Liver (tissue), 8 donors: ENCODE measurements at regions not wholly inside any gene's neighbourhood (a gene's known extent, or its start where the extent isn't known, plus 50 kb on each side); places are given as distances from the start of the nearest gene placed in this dataset.

Experiments
- DNase-seq: peaks from one replicate; pipeline ENCODE4 v3.0.0-alpha.2; 2017; ENCODE audit warnings: low spot score
- H3K27ac ChIP-seq, 2 donors: one replicate each; pipeline ENCODE4 v1.7.0; 2013; ENCODE audit warnings: inconsistent platforms in 2 of 2, low read length in 2 of 2, control low read depth in 1 of 2, low read depth in 1 of 2, mild to moderate bottlenecking in 1 of 2
- H3K27me3 ChIP-seq, 4 donors: one replicate each; pipeline versions ENCODE4 v1.6.1 to v1.7.0; 2013; ENCODE audit warnings: low read length in 3 of 4, inconsistent platforms in 1 of 4, mild to moderate bottlenecking in 1 of 4, moderate library complexity in 1 of 4; ENCODE audit not compliant: control insufficient read depth in 4 of 4, insufficient read depth in 4 of 4
- H3K36me3 ChIP-seq, 4 donors: one replicate each; pipeline versions ENCODE4 v1.6.1 to v1.7.0; 2013; ENCODE audit warnings: low read length in 3 of 4, mild to moderate bottlenecking in 3 of 4, low read depth in 1 of 4, moderate library complexity in 1 of 4; ENCODE audit not compliant: control insufficient read depth in 4 of 4, insufficient read depth in 3 of 4
- H3K4me1 ChIP-seq, 4 donors: one replicate each; pipeline versions ENCODE4 v1.6.1 to v1.7.0; 2013; ENCODE audit warnings: low read length in 3 of 4, mild to moderate bottlenecking in 3 of 4, moderate library complexity in 1 of 4; ENCODE audit not compliant: control insufficient read depth in 4 of 4, insufficient read depth in 4 of 4
- H3K4me3 ChIP-seq, 3 donors: one replicate each; pipeline versions ENCODE4 v1.6.1 to v1.7.0; 2013; ENCODE audit warnings: low read length in 3 of 3, control low read depth in 1 of 3, low read depth in 1 of 3, mild to moderate bottlenecking in 1 of 3
- H3K9ac ChIP-seq, 2 donors: one replicate each; pipeline ENCODE4 v1.7.0; 2013; ENCODE audit warnings: low read length in 2 of 2, mild to moderate bottlenecking in 2 of 2, moderate library complexity in 2 of 2, control low read depth in 1 of 2, low read depth in 1 of 2
- H3K9me3 ChIP-seq, 4 donors: one replicate each; pipeline versions ENCODE4 v1.6.1 to v1.7.0; 2013; ENCODE audit warnings: low read length in 3 of 4; ENCODE audit not compliant: control insufficient read depth in 4 of 4
- FOXA2 ChIP-seq: IDR thresholded peaks from 2 replicates; pipeline ENCODE4 v1.6.1; 2016; ENCODE audit warnings: antibody characterized with exemption
- GABPA ChIP-seq, 2 donors: IDR thresholded peaks in 1 of 2; conservative IDR thresholded peaks in 1 of 2; 2 replicates each; pipeline ENCODE4 v1.6.1; 2016; ENCODE audit warnings: antibody characterized with exemption in 2 of 2, mild to moderate bottlenecking in 1 of 2, moderate library complexity in 1 of 2
- HNF4A ChIP-seq, 2 donors: conservative IDR thresholded peaks; 2 replicates each; pipeline ENCODE4 v1.6.1; 2016; ENCODE audit warnings: antibody characterized with exemption in 2 of 2, mild to moderate bottlenecking in 2 of 2
- JUND ChIP-seq, 2 donors: IDR thresholded peaks; 2 replicates each; pipeline ENCODE4 v1.6.1; 2016; ENCODE audit warnings: antibody characterized with exemption in 2 of 2
- RXRA ChIP-seq, 2 donors: IDR thresholded peaks; 2 replicates each; pipeline ENCODE4 v1.6.1; 2017 to 2018; ENCODE audit warnings: antibody characterized with exemption in 2 of 2, mild to moderate bottlenecking in 1 of 2
- YY1 ChIP-seq: IDR thresholded peaks from 2 replicates; pipeline ENCODE4 v1.6.1; 2016; ENCODE audit warnings: antibody characterized with exemption, mild to moderate bottlenecking
- WGBS: extraction: QIAGEN DNeasy Blood & Tissue Kit; methylation state at CpG from one replicate; pipeline ENCODE4 v1.1.7; 2013; 5-methylcytosine and 5-hydroxymethylcytosine counted together
- TF ChIP-seq, protein P1 (sequence below): IDR thresholded peaks from 2 replicates; pipeline ENCODE4 v1.6.1; 2016; ENCODE audit warnings: antibody characterized with exemption
- TF ChIP-seq, protein P2 (sequence below): IDR thresholded peaks from 2 replicates; pipeline ENCODE4 v1.6.1; 2016; ENCODE audit warnings: antibody characterized with exemption
- TF ChIP-seq, protein P3 (sequence below): IDR thresholded peaks from 2 replicates; pipeline ENCODE4 v1.6.1; 2016; ENCODE audit warnings: antibody characterized with exemption, mild to moderate bottlenecking
- TF ChIP-seq, protein P4 (sequence below): fragments of 150-350 bp; IDR thresholded peaks from 2 replicates; pipeline ENCODE4 v1.5.1; 2017; ENCODE audit warnings: improper control_type of control experiment, low read depth, low read length; ENCODE audit not compliant: missing input control
- donor health status: healthy.
- donor health status: healthy.
- donor health status: healthy.
- donor health status: healthy.
- donor health status: healthy.

DNA sequence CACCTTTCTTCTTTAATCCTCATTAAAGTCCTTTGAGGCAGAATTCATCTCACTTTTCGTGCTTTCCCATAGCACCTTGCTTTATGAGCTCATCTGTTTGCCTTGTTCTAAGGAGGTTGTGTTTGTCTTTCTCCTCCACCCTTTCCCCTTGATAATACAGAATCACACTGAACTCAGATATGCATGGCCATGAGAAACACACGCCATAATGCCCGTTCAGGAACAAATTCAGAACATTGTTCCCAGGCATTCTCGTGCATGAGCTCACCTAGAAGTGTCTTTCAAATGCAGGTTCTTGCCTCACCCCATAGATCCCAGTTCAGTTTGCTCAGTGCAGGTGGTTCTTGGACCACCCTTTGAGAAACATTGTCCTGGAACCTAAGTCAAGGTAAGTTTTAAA, 71.1 kb downstream of the TMEM114 start:
- 64% methylated on average over 4 of the region's 4 CpGs for WGBS
- TF ChIP-seq, protein P1, sequence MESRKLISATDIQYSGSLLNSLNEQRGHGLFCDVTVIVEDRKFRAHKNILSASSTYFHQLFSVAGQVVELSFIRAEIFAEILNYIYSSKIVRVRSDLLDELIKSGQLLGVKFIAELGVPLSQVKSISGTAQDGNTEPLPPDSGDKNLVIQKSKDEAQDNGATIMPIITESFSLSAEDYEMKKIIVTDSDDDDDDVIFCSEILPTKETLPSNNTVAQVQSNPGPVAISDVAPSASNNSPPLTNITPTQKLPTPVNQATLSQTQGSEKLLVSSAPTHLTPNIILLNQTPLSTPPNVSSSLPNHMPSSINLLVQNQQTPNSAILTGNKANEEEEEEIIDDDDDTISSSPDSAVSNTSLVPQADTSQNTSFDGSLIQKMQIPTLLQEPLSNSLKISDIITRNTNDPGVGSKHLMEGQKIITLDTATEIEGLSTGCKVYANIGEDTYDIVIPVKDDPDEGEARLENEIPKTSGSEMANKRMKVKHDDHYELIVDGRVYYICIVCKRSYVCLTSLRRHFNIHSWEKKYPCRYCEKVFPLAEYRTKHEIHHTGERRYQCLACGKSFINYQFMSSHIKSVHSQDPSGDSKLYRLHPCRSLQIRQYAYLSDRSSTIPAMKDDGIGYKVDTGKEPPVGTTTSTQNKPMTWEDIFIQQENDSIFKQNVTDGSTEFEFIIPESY, result no peak
- TF ChIP-seq GABPA (IDR thresholded peaks at IDR 0.05 in 1 of 2, conservative IDR thresholded peaks at IDR 0.05 in 1 of 2), result no peak
- TF ChIP-seq, protein P2, sequence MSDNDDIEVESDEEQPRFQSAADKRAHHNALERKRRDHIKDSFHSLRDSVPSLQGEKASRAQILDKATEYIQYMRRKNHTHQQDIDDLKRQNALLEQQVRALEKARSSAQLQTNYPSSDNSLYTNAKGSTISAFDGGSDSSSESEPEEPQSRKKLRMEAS, result no peak
- TF ChIP-seq, protein P3, sequence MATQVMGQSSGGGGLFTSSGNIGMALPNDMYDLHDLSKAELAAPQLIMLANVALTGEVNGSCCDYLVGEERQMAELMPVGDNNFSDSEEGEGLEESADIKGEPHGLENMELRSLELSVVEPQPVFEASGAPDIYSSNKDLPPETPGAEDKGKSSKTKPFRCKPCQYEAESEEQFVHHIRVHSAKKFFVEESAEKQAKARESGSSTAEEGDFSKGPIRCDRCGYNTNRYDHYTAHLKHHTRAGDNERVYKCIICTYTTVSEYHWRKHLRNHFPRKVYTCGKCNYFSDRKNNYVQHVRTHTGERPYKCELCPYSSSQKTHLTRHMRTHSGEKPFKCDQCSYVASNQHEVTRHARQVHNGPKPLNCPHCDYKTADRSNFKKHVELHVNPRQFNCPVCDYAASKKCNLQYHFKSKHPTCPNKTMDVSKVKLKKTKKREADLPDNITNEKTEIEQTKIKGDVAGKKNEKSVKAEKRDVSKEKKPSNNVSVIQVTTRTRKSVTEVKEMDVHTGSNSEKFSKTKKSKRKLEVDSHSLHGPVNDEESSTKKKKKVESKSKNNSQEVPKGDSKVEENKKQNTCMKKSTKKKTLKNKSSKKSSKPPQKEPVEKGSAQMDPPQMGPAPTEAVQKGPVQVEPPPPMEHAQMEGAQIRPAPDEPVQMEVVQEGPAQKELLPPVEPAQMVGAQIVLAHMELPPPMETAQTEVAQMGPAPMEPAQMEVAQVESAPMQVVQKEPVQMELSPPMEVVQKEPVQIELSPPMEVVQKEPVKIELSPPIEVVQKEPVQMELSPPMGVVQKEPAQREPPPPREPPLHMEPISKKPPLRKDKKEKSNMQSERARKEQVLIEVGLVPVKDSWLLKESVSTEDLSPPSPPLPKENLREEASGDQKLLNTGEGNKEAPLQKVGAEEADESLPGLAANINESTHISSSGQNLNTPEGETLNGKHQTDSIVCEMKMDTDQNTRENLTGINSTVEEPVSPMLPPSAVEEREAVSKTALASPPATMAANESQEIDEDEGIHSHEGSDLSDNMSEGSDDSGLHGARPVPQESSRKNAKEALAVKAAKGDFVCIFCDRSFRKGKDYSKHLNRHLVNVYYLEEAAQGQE, result no peak
- Histone ChIP-seq H3K4me1 (no peaks in the 10 kb centered on the region), H3K36me3 (no peaks in the 10 kb centered on the region), H3K9ac (no peak overlapping the region), H3K27me3 (peaks cover 0 to 2% (median 0%) of the 10 kb centered on the region in 4 donors), H3K27ac (no peak overlapping the region), H3K9me3 (peaks cover 0 to 1% (median 0%) of the 10 kb centered on the region in 4 donors), H3K4me3 (no peak overlapping the region)
- DNase-seq, result no peak

DNA sequence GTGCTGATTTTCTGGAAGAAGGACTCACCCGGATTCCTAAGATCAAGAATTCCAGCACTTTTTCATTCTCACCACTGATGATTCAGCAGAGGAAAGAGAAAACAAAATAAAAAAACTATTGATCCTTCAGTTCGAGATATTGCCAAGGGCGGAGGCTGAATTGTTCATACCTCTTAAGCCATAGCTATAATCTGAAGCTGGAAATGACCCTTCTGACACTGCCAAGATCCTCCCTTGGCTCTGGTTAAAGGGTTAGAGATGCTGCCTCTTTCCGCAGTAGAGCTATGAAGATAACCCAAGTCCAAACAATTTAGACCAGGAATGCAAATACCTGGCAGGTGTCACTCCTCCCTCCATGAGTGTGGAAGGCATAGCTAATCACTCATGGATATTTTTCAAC, 73.0 kb downstream of the TMEM114 start:
- 73% methylated on average over 4 of the region's 4 CpGs for WGBS
- no peak for TF ChIP-seq FOXA2
- TF ChIP-seq, protein P4, sequence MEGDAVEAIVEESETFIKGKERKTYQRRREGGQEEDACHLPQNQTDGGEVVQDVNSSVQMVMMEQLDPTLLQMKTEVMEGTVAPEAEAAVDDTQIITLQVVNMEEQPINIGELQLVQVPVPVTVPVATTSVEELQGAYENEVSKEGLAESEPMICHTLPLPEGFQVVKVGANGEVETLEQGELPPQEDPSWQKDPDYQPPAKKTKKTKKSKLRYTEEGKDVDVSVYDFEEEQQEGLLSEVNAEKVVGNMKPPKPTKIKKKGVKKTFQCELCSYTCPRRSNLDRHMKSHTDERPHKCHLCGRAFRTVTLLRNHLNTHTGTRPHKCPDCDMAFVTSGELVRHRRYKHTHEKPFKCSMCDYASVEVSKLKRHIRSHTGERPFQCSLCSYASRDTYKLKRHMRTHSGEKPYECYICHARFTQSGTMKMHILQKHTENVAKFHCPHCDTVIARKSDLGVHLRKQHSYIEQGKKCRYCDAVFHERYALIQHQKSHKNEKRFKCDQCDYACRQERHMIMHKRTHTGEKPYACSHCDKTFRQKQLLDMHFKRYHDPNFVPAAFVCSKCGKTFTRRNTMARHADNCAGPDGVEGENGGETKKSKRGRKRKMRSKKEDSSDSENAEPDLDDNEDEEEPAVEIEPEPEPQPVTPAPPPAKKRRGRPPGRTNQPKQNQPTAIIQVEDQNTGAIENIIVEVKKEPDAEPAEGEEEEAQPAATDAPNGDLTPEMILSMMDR, result no peak
- no peak for TF ChIP-seq RXRA (IDR thresholded peaks at IDR 0.05)
- TF ChIP-seq HNF4A (conservative IDR thresholded peaks at IDR 0.05), result no peak
- TF ChIP-seq JUND (IDR thresholded peaks at IDR 0.05), result no peak
- TF ChIP-seq, protein P2, result no peak
- TF ChIP-seq, protein P3, result no peak
- TF ChIP-seq YY1, result no peak

More for the DNA sequence above, 73.0 kb downstream of the TMEM114 start:
- no peak for DNase-seq
- Histone ChIP-seq H3K9ac (no peak overlapping the region), H3K27me3 (no peaks in the 10 kb centered on the region), H3K4me3 (no peak overlapping the region), H3K4me1 (no peaks in the 10 kb centered on the region), H3K27ac (no peak overlapping the region), H3K9me3 (peaks cover 0 to 1% (median 0%) of the 10 kb centered on the region in 4 donors), H3K36me3 (no peaks in the 10 kb centered on the region)
